ENCODE measurements at regions not wholly inside any gene's neighbourhood (a gene's known extent, or its start where the extent isn't known, plus 50 kb on each side); places are given as distances from the start of the nearest gene placed in this dataset.

DNA sequence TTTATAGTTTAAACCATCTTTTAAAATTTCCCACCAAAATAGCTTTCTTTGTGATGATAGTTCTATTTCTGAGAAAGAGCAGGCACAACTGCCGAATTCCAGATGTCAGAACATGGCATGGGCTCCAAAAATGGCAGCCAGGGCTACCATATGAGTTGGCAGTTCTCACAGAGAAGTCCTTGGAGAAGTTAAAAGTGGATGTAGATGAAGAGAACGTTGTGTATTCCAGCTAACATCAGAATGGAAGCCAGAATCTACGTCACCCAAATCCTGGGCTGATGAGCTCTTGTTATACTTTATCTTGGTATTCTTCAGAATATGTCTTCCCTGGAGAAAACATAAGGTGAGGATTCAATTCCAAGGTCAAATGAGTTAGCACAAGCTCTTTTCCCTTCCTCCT is 66.9 kb upstream of the BASP1 start:
- no peak for DNase-seq (ENCODE audit: low read depth, low spot score)

DNA sequence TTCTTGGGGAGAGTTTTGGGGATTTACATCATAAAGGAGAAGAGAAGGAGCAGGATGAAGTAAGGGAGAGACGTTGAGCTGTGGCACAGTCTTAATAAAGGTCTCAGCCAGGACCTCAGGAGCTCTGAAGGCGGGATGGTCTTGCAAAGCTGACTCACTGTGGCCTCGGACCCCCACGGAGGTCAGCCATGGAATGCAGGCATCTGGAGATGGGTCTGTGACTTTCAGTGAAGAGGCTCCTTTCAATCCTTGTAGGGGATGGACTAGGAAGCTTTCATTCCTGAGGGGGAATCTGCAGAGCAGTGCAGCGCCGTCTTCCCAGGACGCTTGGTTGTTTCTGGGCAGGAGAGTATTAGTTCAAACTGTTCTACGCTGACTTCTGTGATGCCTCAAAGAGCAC is 65.7 kb upstream of the BASP1 start:
- H3K4me3 ChIP-seq (ENCODE audit: low read length), result no peak overlapping the region
- no peak for DNase-seq (ENCODE audit: low read depth, low spot score)

More for the DNA sequence above, 66.9 kb upstream of the BASP1 start:
- no peak overlapping the region for H3K4me3 ChIP-seq (ENCODE audit: low read length)

DNA sequence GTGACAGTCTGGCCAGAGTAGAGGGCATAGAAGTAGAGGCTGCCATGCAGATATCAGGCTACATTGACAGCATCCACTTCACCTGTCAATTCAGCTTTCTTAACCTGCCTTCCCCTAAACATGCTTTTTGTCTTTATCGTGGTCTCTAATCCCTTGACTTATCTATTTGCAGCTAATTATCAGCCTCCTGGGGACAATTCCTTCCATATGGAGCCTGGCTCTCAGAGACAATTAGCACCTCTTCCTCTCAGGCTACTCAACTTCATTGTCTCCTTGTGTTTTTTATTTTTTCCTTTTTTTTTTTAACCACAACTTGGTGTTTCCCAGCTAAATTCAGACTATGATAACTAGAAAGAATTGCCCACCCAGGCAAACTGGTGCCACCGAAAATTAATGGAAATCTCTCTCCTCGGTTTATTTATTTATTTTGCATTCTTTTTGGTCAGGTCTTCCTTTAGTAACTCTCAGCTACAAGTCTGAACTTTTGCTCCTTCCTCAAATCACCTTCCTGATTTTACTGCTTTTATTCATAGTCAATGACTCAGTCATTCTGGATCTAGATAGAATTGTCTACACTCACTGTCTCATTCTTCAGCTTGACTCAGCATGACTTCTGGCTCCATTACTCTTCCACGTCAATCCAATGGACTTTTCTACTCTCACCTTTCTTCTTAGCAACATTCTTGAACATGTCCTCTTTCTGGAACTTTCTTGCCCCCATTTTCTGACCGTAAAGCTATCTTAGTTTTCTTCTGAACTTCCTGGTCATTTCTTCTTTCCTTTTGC is 63.0 kb upstream of the BASP1 start:
- H3K4me3 ChIP-seq (ENCODE audit: low read length), result no peak overlapping the region
- no peak for DNase-seq (ENCODE audit: low read depth, low spot score)

DNA sequence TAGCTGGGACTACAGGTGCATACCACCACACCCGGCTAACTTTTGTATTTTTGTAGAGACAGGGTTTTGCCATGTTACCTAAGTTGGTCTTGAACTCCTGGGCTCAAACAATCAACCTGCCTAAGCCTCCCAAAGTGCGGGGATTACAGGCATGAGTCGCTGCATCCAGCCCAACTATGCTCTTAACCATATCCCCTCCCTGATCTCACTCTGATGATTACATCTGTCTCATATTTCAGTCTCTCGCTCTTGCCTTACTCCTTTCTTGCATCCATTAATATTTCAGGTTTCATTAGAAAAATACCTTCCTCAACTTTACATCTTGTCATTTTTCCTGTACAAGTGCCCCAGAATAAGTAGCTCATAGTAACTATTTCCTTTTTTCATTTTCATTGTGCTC is 61.0 kb upstream of the BASP1 start:
- H3K4me3 ChIP-seq (ENCODE audit: low read length), result no peak overlapping the region
- DNase-seq (ENCODE audit: low read depth, low spot score), result no peak

DNA sequence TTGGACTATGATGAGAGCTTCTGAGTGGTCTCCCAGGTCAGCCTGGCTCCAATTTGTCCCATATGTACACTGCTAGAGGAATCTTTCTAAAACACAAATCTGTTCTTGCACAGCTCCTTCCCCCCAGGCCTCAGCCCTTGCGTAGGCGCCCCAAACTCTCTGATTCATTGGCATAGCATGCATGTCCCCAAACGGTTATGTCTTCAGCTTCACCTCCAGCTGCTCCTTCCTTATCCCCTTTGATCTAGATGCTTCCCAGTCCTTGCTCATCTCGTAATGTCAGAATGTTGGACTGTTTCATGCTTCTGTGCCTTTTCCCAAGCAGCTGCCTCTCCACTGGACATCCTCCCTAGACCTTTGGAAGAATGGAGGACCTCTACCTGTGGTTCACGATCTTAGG is 60.1 kb upstream of the BASP1 start:
- no peak for DNase-seq (ENCODE audit: low read depth, low spot score)
- no peak overlapping the region for H3K4me3 ChIP-seq (ENCODE audit: low read length)

DNA sequence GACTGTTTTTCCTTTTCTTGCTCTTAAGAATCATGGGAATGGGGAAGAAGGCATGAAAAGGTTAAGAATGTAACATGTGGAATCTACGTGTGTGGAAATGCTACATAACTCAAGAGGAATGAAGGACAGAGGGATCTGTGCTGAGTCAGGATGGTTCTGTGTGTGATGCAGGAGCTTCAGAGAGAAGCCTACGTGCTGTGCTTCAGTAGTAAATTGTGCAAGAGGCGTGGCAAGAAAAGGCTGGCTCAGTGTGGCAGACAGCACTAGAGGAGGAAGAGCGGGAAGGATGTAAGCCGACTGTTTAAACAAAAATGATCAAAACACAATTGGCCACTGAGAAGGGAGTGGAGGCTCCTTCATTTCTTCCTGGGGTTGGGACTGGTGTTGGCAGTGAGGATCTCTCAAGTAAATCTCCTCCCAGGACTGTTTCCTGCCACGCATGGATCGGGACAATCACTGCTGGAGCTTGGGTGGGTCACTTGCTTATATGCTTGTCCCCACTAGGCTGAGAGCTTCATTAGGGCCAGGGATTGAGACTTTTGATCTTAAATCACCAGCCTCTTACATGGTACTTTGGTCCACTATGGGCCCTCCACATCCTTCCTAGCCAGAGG is 59.4 kb upstream of the BASP1 start:
- no peak overlapping the region for H3K4me3 ChIP-seq (ENCODE audit: low read length)
- no peak for DNase-seq (ENCODE audit: low read depth, low spot score)

DNA sequence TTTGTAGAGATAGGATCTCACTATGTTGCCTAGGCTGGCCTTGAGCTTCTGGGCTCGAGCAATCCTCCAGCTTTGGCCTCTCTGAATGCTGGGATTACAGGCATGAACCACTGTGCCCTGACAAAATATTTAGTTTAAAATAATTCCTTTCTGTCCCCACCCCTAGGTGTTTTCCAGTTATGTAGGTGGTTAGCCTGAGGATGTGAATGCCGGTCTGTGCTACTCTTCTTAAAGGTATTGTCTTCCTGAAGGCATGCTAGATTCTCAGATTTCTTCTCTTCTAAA is 56.7 kb upstream of the BASP1 start:
- no peak overlapping the region for H3K4me3 ChIP-seq (ENCODE audit: low read length)
- no peak for DNase-seq (ENCODE audit: low read depth, low spot score)

DNA sequence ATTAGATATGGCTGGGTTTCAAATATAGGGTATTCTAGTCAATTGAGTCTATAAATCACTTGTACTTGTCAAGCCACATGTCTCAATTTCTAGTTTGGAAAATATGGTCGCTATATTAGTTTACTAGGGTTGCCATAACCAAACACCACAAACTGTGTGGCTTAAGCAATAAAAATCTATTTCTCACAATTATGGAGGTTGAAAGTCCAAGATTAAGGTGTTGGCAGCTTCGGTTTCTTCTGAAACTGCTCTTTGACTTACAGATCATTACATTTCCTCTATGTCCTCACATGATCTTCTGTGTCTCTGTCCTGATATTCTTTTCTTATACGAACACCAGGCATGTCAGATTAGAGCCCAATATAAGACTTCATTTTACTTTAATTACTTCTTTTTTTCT is 55.8 kb upstream of the BASP1 start:
- DNase-seq (ENCODE audit: low read depth, low spot score), result no peak
- H3K4me3 ChIP-seq (ENCODE audit: low read length), result no peak overlapping the region

DNA sequence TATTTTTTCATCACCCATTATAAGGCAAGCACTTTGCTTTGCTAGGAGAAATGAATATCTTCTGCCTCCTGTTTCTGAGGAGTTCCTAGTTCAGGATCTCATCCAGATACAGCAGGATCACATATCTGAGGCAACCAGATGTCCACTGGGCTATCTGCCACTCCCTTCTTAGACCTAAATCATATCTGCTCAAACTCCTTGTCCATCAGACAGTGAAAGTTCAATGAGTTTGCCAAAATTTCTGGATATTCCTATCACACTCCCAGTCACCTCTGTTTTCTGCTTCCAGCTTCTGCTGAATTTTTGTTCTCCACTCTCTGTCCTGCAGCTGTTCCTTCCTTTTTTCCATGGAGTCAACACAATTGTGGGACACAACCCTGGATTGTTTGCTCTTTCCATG is 54.2 kb upstream of the BASP1 start:
- H3K4me3 ChIP-seq (ENCODE audit: low read length), result no peak overlapping the region
- no peak for DNase-seq (ENCODE audit: low read depth, low spot score)

DNA sequence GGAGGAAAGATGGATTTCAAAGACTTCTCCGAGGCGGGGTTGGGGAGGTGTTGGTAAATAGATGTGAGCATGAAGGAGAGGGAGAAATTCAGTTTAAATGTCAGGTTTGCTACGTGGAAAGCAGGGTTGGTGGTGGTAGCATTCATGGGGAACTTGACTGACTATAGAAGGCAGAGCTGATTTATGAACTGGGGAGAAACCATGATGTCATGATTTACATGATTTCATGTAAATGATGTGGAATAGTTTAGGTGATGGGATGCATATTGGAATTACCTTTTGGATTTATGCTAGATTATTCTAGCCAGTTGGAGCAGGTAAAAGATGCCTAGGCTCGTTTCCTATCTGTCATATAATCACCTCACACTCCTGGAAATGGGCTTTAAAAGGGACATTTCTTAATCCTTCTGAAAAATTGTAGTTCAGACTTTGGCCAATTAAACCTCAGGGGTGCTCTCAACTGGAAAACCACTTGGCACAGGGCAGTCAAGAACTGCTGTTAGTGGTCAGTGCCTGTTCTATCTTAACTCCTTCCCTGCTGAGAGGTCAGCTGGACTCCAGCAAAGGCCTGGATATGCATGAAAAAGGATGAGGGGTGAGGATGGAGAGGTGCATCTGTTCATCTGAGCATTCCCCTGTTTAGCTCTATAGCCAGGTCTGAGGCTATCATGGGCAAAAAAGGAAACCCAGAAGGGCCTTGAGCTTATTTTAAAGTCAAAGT is 50.1 kb upstream of the BASP1 start:
- no peak overlapping the region for H3K4me3 ChIP-seq (ENCODE audit: low read length)
- DNase-seq (ENCODE audit: low read depth, low spot score), result no peak
